Fibroblast of lung (primary cell): ENCODE measurements at regions not wholly inside any gene's neighbourhood (a gene's known extent, or its start where the extent isn't known, plus 50 kb on each side); places are given as distances from the start of the nearest gene placed in this dataset.

Experiments
- DNase-seq, 2 donors: peaks; one replicate each; pipeline versions ENCODE4 v3.0.0 to v3.0.0-alpha.2; 2010; ENCODE audit warnings: low read depth in 2 of 2
- H2AFZ ChIP-seq: 2 replicates; pipeline ENCODE4 v1.5.1; 2012; ENCODE audit warnings: low read length, control low read depth, inconsistent platforms
- H3K27ac ChIP-seq: 2 replicates; pipeline ENCODE4 v1.5.1; 2011; ENCODE audit warnings: low read length, control low read depth; ENCODE audit not compliant: insufficient read depth
- H3K27me3 ChIP-seq: 2 replicates; pipeline ENCODE4 v1.5.1; 2011; ENCODE audit warnings: mild to moderate bottlenecking, low read length; ENCODE audit not compliant: control insufficient read depth, insufficient read depth
- H3K36me3 ChIP-seq: 2 replicates; pipeline ENCODE4 v1.5.1; 2011; ENCODE audit warnings: low read length; ENCODE audit not compliant: control insufficient read depth, insufficient read depth
- H3K4me1 ChIP-seq: 2 replicates; pipeline ENCODE4 v1.5.1; 2011; ENCODE audit warnings: low read length; ENCODE audit not compliant: control insufficient read depth, insufficient read depth; ENCODE audit errors: extremely low read depth
- H3K4me2 ChIP-seq: 2 replicates; pipeline ENCODE4 v1.5.1; 2011; ENCODE audit warnings: low read length, control low read depth; ENCODE audit not compliant: insufficient read depth; ENCODE audit errors: extremely low read depth
- H3K4me3 ChIP-seq, 4 experiments: fragments of 200-600 bp in 1 of 4; sonication (generic) in 1 of 4; replicated peaks in 1 of 4; 2 replicates each; pipeline ENCODE4 v1.5.1; 2011 to 2016; ENCODE audit warnings: low read length in 4 of 4, low read depth in 3 of 4, mild to moderate bottlenecking in 3 of 4, control low read depth in 2 of 4, inconsistent platforms in 1 of 4, mixed read lengths in 1 of 4; ENCODE audit not compliant: insufficient read depth in 1 of 4; ENCODE audit errors: control extremely low read depth in 1 of 4
- H3K79me2 ChIP-seq: 2 replicates; pipeline ENCODE4 v1.5.1; 2012; ENCODE audit warnings: mild to moderate bottlenecking, low read length, inconsistent platforms; ENCODE audit not compliant: control insufficient read depth, insufficient read depth
- H3K9ac ChIP-seq: 2 replicates; pipeline ENCODE4 v1.5.1; 2011; ENCODE audit warnings: mild to moderate bottlenecking, low read length, control low read depth; ENCODE audit not compliant: insufficient read depth
- H3K9me3 ChIP-seq: 2 replicates; pipeline ENCODE4 v1.5.1; 2012; ENCODE audit warnings: low read depth, low read length; ENCODE audit not compliant: control insufficient read depth, insufficient read depth
- H4K20me1 ChIP-seq: 2 replicates; pipeline ENCODE4 v1.5.1; 2011; ENCODE audit warnings: low read length; ENCODE audit not compliant: control insufficient read depth, insufficient read depth; ENCODE audit errors: extremely low read depth
- EZH2 ChIP-seq: IDR thresholded peaks from 2 replicates; pipeline ENCODE4 v1.5.1; 2012; ENCODE audit warnings: low read length, control low read depth, mild to moderate bottlenecking; ENCODE audit errors: missing control alignments
- TF ChIP-seq, protein P1 (sequence below), 2 donors: IDR thresholded peaks in 1 of 2; conservative IDR thresholded peaks in 1 of 2; 1 replicate in 1 of 2; 2 replicates in 1 of 2; pipeline ENCODE4 v1.5.1; 2011 to 2012; ENCODE audit warnings: low read length in 2 of 2, control low read depth in 1 of 2, inconsistent platforms in 1 of 2, low read depth in 1 of 2, mild to moderate bottlenecking in 1 of 2

DNA sequence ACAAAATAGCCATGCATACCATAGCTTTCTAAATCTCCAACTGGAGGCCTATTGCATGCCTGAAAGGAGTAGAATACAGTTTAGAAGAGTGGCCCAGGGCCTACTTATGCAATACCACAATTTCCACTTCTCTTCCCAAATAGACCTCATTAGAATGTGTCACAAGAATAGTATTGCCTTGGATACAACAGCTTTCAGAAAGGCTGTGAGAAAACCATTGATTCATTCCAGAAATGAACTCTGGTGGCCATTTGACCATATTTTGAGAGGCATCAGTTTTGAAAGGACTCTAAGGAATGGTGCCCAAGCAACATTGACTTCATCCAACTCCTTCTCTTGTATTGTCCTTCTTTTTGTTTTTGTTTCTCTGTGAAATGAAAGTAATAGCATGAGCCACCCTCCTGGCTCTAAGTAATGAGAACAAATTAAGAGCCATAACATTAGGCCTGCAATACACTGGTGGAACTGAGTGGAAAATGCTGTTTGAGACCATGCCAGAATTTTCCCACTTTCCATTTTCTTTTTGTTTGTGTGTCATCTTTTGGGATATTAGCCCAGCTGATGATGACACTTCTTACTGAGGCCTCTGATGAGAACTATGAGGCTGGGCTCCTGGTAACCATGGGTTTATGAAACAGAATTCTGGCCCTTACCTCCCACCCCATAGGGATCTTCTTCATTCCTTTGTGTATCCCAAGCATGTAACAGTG lies 90.2 kb downstream of the TMEM174 start:
- H3K27ac ChIP-seq: no peak overlapping the region
- H3K4me3 ChIP-seq: no peak overlapping the region
- H4K20me1 ChIP-seq: no peaks in the 10 kb centered on the region
- H3K27me3 ChIP-seq: peaks cover 2% of the 10 kb centered on the region
- H3K9me3 ChIP-seq: no peaks in the 10 kb centered on the region
- no peaks in the 10 kb centered on the region for H3K36me3 ChIP-seq
- no peak overlapping the region for H2AFZ ChIP-seq
- TF ChIP-seq, protein P1, sequence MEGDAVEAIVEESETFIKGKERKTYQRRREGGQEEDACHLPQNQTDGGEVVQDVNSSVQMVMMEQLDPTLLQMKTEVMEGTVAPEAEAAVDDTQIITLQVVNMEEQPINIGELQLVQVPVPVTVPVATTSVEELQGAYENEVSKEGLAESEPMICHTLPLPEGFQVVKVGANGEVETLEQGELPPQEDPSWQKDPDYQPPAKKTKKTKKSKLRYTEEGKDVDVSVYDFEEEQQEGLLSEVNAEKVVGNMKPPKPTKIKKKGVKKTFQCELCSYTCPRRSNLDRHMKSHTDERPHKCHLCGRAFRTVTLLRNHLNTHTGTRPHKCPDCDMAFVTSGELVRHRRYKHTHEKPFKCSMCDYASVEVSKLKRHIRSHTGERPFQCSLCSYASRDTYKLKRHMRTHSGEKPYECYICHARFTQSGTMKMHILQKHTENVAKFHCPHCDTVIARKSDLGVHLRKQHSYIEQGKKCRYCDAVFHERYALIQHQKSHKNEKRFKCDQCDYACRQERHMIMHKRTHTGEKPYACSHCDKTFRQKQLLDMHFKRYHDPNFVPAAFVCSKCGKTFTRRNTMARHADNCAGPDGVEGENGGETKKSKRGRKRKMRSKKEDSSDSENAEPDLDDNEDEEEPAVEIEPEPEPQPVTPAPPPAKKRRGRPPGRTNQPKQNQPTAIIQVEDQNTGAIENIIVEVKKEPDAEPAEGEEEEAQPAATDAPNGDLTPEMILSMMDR (conservative IDR thresholded peaks at IDR 0.05 in 1 of 2, IDR thresholded peaks at IDR 0.05 in 1 of 2; ENCODE audit: low read depth in 1 of 2, low read length in 2 of 2): no peak
- no peak for TF ChIP-seq EZH2
- peaks cover 2% of the 10 kb centered on the region for H3K4me1 ChIP-seq
- H3K79me2 ChIP-seq: no peaks in the 10 kb centered on the region
- peak in 1 of 2 donors; percentile 14 for DNase-seq
- no peak overlapping the region for H3K4me2 ChIP-seq
- no peak overlapping the region for H3K9ac ChIP-seq

DNA sequence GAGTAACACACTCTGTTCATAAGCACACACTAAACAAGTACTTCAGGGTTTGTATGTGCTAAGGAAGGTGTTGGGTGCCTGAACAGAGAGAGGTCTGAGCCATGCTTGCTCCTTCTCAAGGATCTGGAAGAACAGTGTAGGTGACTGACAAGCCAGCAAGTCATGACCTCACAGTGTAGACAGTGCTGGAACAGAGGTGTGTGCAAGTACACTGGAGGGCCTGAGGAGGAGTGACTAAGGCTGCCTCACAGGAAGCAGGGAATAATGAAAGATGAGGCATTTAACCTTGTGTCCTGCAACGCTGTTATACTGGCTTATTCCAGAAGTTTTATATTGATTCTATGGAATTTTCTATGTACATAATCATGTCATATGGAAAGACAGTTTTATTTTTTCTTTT lies 83.9 kb downstream of the TMEM174 start:
- peak in 1 of 2 donors; percentile 41 for DNase-seq
- TF ChIP-seq, protein P1 (conservative IDR thresholded peaks at IDR 0.05 in 1 of 2, IDR thresholded peaks at IDR 0.05 in 1 of 2; ENCODE audit: low read depth in 1 of 2, low read length in 2 of 2): no peak
- no peak for TF ChIP-seq EZH2
- peaks cover 10% of the 10 kb centered on the region for H3K27me3 ChIP-seq
- no peak overlapping the region for H3K9ac ChIP-seq
- H3K27ac ChIP-seq: no peak overlapping the region
- H3K4me1 ChIP-seq: no peaks in the 10 kb centered on the region
- H4K20me1 ChIP-seq: no peaks in the 10 kb centered on the region
- H3K4me2 ChIP-seq: no peak overlapping the region
- no peak overlapping the region for H3K4me3 ChIP-seq
- H3K9me3 ChIP-seq: no peaks in the 10 kb centered on the region
- no peaks in the 10 kb centered on the region for H3K36me3 ChIP-seq
- H2AFZ ChIP-seq: no peak overlapping the region
- H3K79me2 ChIP-seq: no peaks in the 10 kb centered on the region

DNA sequence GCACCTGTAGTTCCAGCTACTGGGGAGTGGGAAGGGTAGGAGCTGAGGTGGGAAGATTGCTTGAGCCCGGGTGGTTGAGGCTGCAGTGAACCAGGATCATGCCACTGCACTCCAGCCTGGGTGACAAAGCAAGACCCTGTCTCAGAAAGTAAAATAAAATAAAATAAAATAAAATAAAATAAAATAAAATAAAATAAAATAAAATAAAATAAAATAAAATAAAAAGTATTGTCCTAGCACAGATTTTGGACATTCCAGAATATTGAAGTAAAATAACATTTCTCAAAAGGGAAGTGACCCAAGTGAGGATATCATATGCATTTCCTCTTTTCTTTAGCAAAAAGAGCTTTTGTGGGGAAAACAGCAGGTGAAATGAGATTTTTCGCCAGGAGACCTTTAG lies 83.5 kb downstream of the TMEM174 start:
- H2AFZ ChIP-seq: no peak overlapping the region
- H3K4me2 ChIP-seq: no peak overlapping the region
- no peaks in the 10 kb centered on the region for H3K79me2 ChIP-seq
- no peaks in the 10 kb centered on the region for H3K9me3 ChIP-seq
- no peak for DNase-seq
- H3K9ac ChIP-seq: no peak overlapping the region
- H3K4me3 ChIP-seq: no peak overlapping the region
- H3K36me3 ChIP-seq: no peaks in the 10 kb centered on the region
- H4K20me1 ChIP-seq: no peaks in the 10 kb centered on the region
- H3K27ac ChIP-seq: no peak overlapping the region
- H3K27me3 ChIP-seq: peaks cover 13% of the 10 kb centered on the region
- no peaks in the 10 kb centered on the region for H3K4me1 ChIP-seq
- TF ChIP-seq, protein P1 (conservative IDR thresholded peaks at IDR 0.05 in 1 of 2, IDR thresholded peaks at IDR 0.05 in 1 of 2; ENCODE audit: low read depth in 1 of 2, low read length in 2 of 2): no peak
- no peak for TF ChIP-seq EZH2
